ENCODE measurements at regions not wholly inside any gene's neighbourhood (a gene's known extent, or its start where the extent isn't known, plus 50 kb on each side); places are given as distances from the start of the nearest gene placed in this dataset.

DNA sequence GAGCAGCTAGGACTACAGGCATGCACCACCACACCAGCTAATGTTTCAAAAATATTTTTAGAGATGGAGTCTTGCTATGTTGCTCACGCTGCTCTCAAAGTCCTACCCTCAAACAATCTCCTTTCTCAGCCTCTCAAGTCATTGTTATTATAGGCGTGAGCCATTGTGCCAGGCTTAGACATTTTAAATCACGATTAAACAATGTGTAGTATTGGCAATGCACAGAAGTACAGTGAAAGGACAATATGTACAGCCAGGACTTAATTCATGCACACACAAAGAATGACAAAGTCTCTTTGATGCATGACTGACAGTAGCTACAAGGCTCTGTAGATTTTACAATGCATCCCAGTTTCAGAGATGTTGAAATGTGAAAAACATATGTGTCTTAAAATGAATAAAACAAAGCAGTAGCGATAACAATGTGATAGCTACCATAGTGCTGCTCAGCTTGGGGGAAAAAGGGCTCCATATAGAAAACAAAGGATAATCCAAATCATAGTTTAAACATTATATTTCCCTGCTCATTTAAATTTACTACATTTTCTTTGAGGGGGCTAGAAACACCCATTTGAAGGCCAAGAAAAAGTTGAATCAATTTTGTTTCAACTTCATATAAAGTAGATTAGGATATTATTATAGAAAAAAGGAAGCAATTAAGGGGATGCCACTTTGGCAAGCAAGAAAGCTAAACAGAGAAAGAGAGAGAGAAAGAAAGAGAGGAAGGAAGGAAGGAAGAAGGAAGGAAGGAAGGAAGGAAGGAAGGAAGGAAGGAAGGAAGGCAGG lies 272.4 kb upstream of the SMIM31 start:
- no peak overlapping the region for H3K4me3 ChIP-seq (replicated peaks in 1 of 3)
- H3K27me3 ChIP-seq = no peaks in the 10 kb centered on the region
- TF ChIP-seq POLR2A (IDR thresholded peaks at IDR 0.05) = no peak
- TF ChIP-seq, protein P1, sequence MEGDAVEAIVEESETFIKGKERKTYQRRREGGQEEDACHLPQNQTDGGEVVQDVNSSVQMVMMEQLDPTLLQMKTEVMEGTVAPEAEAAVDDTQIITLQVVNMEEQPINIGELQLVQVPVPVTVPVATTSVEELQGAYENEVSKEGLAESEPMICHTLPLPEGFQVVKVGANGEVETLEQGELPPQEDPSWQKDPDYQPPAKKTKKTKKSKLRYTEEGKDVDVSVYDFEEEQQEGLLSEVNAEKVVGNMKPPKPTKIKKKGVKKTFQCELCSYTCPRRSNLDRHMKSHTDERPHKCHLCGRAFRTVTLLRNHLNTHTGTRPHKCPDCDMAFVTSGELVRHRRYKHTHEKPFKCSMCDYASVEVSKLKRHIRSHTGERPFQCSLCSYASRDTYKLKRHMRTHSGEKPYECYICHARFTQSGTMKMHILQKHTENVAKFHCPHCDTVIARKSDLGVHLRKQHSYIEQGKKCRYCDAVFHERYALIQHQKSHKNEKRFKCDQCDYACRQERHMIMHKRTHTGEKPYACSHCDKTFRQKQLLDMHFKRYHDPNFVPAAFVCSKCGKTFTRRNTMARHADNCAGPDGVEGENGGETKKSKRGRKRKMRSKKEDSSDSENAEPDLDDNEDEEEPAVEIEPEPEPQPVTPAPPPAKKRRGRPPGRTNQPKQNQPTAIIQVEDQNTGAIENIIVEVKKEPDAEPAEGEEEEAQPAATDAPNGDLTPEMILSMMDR (IDR thresholded peaks at IDR 0.05) = no peak
- no peaks in the 10 kb centered on the region for H3K4me1 ChIP-seq
- H3K36me3 ChIP-seq = no peaks in the 10 kb centered on the region
- intact Hi-C loops (cut with DNase I) = no loop called here
- H3K9me3 ChIP-seq = no peaks in the 10 kb centered on the region
- 51 to 68% methylated on average over 4 of the region's 4 CpGs for WGBS, 2 donors
- no peak overlapping the region for H3K27ac ChIP-seq
- DNase-seq = no peak

DNA sequence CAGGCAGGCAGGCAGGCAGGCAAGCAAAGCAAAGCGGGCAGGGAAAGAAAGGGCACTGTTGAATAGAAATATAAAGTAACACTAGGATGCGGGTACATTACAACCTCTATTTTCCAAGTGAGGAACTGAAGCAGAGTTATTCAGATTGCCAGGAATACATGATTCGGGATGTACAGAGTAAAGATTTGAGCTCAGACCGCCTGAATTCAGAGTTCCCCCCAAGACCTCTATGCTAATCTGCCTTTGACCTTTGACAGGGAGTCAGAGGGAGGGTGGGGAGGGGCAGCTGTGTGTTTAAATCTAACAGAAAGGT lies 271.9 kb upstream of the SMIM31 start:
- Histone ChIP-seq H3K4me1 (no peaks in the 10 kb centered on the region), H3K27me3 (no peaks in the 10 kb centered on the region), H3K9me3 (no peaks in the 10 kb centered on the region), H3K27ac (no peak overlapping the region), H3K36me3 (no peaks in the 10 kb centered on the region), H3K4me3 (replicated peaks in 1 of 3) (no peak overlapping the region)
- intact Hi-C loops (cut with DNase I) = no loop called here
- DNase-seq = no peak
- TF ChIP-seq, protein P1 (IDR thresholded peaks at IDR 0.05) = no peak
- TF ChIP-seq POLR2A (IDR thresholded peaks at IDR 0.05) = no peak
- 74 to 85% methylated on average over 4 of the region's 4 CpGs for whole genome bisulfite sequencing, 2 donors

DNA sequence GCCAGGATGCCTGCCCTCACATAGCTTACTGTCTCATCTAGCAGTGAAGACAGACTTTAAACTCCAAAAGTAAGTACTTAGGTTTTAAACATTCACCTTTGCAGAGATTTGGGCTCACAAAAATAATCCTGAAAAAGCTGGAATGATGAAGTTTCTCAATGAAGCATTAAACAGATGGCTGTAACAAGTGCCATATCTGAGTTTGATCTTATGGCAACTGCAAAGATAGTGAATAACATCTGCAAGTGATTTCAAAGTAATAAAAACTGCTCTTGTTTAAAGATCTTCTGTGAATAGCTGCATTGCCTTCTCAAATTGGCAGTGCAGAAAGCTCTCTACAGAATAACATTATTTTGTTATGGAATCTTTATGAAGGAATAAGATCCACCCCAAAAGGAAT lies 271.2 kb upstream of the SMIM31 start:
- H3K4me1 ChIP-seq = no peaks in the 10 kb centered on the region
- no peaks in the 10 kb centered on the region for H3K9me3 ChIP-seq
- no peaks in the 10 kb centered on the region for H3K27me3 ChIP-seq
- intact Hi-C loops (cut with DNase I) = no loop called here
- TF ChIP-seq, protein P1 (IDR thresholded peaks at IDR 0.05) = no peak
- TF ChIP-seq POLR2A (IDR thresholded peaks at IDR 0.05) = no peak
- no peak overlapping the region for H3K4me3 ChIP-seq (replicated peaks in 1 of 3)
- no peak for DNase-seq
- no peak overlapping the region for H3K27ac ChIP-seq
- no peaks in the 10 kb centered on the region for H3K36me3 ChIP-seq

DNA sequence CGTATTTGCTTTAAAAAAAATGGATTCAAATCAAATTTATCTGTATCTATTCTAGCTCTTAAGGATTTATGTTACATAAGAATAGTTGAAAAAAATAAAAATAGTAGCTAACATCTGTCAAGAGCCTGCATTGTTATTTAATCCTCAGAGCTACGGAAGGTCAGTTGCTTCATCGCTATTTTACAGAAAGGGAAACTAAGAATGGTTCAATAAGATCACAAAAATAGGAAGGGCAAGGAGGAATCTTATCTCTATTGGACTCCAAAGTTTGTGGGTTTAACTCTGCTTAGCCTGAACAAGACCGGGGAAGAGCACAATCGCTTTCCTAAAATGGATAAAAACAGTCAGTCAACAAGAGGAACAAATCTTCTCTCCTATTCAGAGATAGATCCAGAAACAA lies 270.2 kb upstream of the SMIM31 start:
- no peak overlapping the region for H3K4me3 ChIP-seq (replicated peaks in 1 of 3)
- WGBS, 2 donors = 72 to 79% methylated on average over 5 of the region's 5 CpGs
- no peaks in the 10 kb centered on the region for H3K27me3 ChIP-seq
- no peak for DNase-seq
- H3K36me3 ChIP-seq = no peaks in the 10 kb centered on the region
- H3K4me1 ChIP-seq = no peaks in the 10 kb centered on the region
- TF ChIP-seq POLR2A (IDR thresholded peaks at IDR 0.05) = no peak
- TF ChIP-seq, protein P1 (IDR thresholded peaks at IDR 0.05) = no peak
- no peak overlapping the region for H3K27ac ChIP-seq
- no peaks in the 10 kb centered on the region for H3K9me3 ChIP-seq
- intact Hi-C loops (cut with DNase I) = no loop called here

DNA sequence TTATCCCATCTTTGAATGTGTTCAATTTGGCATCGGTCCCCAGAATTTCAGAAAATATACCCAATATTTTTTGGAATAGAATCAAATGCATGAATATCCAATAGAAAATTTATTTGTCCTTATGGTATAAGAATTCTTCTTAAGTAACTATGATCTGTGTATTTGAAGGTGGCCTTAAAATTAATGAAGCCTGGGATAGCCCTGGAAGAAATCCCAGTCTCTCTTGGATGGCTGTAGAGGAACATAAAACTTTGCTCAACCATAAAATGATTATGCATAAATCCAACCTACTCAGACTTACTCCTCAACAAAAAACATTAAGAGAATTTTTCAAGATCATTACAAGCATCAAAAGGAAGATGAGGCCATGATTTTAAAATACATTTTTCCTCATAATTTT lies 269.4 kb upstream of the SMIM31 start:
- WGBS, 2 donors = 75 to 90% methylated on average over 1 of the region's 1 CpG
- Histone ChIP-seq H3K4me3 (replicated peaks in 1 of 3) (no peak overlapping the region), H3K27ac (no peak overlapping the region), H3K36me3 (no peaks in the 10 kb centered on the region), H3K4me1 (no peaks in the 10 kb centered on the region), H3K9me3 (no peaks in the 10 kb centered on the region), H3K27me3 (no peaks in the 10 kb centered on the region)
- TF ChIP-seq, protein P1 (IDR thresholded peaks at IDR 0.05) = no peak
- TF ChIP-seq POLR2A (IDR thresholded peaks at IDR 0.05) = no peak
- intact Hi-C loops (cut with DNase I) = no loop called here
- no peak for DNase-seq
